ENCODE measurements at regions not wholly inside any gene's neighbourhood (a gene's known extent, or its start where the extent isn't known, plus 50 kb on each side); places are given as distances from the start of the nearest gene placed in this dataset.

DNA sequence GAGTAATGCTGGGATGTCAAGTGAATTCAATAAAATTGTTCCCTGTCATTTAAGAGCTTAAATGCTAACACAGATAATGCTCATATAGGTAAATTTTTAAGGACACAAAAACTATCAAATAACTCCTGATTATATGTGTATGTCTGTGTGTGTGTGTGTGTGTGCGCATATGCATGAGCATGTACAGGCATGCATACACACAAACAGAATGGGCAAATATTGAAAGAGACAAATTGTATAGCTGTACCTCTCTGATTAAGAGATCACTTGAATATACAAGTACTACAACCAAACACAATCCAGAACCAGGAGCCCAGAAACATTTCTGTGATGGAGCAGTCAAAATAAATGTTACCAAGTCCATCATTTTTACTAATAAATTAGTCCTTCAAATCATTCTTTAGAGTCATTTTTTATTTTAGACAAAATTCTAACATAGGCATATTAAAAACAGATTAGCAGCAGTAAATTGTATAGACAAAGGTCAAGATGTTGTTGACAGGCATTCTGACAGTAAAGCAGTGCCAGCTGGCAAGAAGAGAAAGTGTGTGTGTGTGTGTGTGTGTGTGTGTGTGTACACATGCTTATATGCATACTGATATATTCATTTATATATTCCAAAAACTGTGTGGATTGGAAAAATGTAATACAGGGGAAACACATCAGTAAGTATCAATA lies 145.3 kb downstream of the CD47 start:
- no peak for DNase-seq
- no peak overlapping the region for H3K4me3 Mint-ChIP-seq
- peaks cover 2% of the 10 kb centered on the region in 2 donors for H3K9me3 Mint-ChIP-seq
- H3K4me1 Mint-ChIP-seq (ENCODE audit: low read depth), result peaks cover 35% of the 10 kb centered on the region
- no peaks in the 10 kb centered on the region for H3K36me3 Mint-ChIP-seq (ENCODE audit: insufficient read depth in 2 of 2)
- H3K27me3 Mint-ChIP-seq (ENCODE audit: low read depth), result no peaks in the 10 kb centered on the region
- H3K27ac Mint-ChIP-seq, result peak overlapping the region; percentile 46
- no peak for ATAC-seq (replicated peaks in 1 of 2)

- Mint-ChIP-seq H3K4me3 (peak overlapping the region in 1 of 2 donors; percentile 59), H3K9me3 (peaks cover 2% of the 10 kb centered on the region in 2 donors), H3K27ac (no peak overlapping the region), H3K36me3 (ENCODE audit: insufficient read depth in 2 of 2) (no peaks in the 10 kb centered on the region), H3K4me1 (ENCODE audit: low read depth) (peaks cover 35% of the 10 kb centered on the region), H3K27me3 (ENCODE audit: low read depth) (no peaks in the 10 kb centered on the region)
- DNase-seq (no peak), ATAC-seq (replicated peaks in 1 of 2) (no peak)
Measured at GRCh38 chr3:107943786-107944523, 146.9 kb downstream of the CD47 start.

- H3K4me3 Mint-ChIP-seq, result peak overlapping the region; percentile 45 to 59
- DNase-seq (no peak), ATAC-seq (replicated peaks in 1 of 2) (no peak)
- H3K27me3 Mint-ChIP-seq (ENCODE audit: low read depth), result no peaks in the 10 kb centered on the region
- peaks cover 2% of the 10 kb centered on the region in 2 donors for H3K9me3 Mint-ChIP-seq
- H3K27ac Mint-ChIP-seq, result peak overlapping the region; percentile 60
- no peaks in the 10 kb centered on the region for H3K36me3 Mint-ChIP-seq (ENCODE audit: insufficient read depth in 2 of 2)
- peaks cover 36% of the 10 kb centered on the region for H3K4me1 Mint-ChIP-seq (ENCODE audit: low read depth)
Measured at GRCh38 chr3:107942951-107943749, 147.7 kb downstream of the CD47 start.

DNA sequence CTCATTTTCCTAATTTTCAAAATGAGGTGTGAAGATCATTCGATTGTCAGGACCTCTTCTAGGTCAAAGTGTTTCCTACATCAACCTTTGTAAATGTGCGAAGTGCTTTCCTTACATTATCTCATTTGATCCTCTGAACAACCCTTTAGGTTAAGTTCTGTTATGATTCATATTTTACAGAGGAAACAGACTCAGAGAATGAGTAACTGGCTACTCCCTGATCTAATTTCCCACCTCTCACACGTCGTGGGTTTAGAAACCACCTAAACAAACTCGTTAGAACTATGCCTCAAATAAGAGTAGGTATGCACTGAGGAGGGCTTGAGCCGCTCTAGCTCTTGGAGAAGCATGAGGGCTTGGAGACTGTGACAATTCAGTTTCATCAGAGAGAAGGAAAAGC lies 148.6 kb downstream of the CD47 start:
- peak; percentile 98 to 99 for ATAC-seq (replicated peaks in 1 of 2)
- Mint-ChIP-seq H3K4me1 (ENCODE audit: low read depth) (peaks cover 40% of the 10 kb centered on the region), H3K9me3 (no peaks in the 10 kb centered on the region), H3K27me3 (ENCODE audit: low read depth) (no peaks in the 10 kb centered on the region), H3K36me3 (ENCODE audit: insufficient read depth in 2 of 2) (no peaks in the 10 kb centered on the region), H3K27ac (no peak overlapping the region), H3K4me3 (peak overlapping the region; percentile 43 to 50)
- peak; percentile 53 to 59 for DNase-seq

DNA sequence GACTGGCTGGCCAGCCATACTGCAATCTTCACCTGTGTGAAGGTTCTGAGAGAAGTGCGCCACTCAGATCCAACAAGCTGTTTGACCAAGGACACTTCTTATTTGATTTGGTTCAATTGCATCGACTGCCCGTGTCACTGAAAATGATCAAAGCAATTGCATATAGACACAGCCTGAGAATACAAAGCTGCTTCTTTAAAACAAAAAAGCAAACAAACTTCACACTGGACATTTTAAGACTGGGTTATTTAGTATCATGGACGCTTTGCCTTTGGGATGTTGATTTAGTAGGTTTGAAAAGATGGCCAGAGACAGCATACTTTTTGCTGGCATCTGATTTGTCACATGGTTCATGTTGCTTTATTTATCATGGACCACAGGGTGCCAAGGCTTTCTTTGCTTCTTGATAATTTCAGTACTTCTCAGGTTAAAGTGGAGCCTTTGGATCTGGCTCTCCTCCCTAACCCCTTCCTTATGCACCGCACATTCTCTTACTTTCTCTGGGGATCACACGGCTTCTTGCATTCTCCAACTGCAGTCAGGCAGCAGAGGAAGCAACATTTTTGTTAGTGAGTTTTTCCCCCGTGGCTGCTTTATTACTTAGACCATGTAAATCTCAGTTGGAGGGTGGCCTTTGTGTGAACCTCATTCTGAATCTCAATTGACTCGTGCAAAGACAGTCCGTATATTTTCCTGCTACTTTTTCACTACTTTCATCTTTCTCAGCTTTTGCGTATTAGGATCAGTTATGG lies 151.0 kb downstream of the CD47 start:
- H3K36me3 Mint-ChIP-seq (ENCODE audit: insufficient read depth in 2 of 2), result no peaks in the 10 kb centered on the region
- H3K4me1 Mint-ChIP-seq (ENCODE audit: low read depth), result peaks cover 40% of the 10 kb centered on the region
- no peaks in the 10 kb centered on the region for H3K27me3 Mint-ChIP-seq (ENCODE audit: low read depth)
- H3K4me3 Mint-ChIP-seq, result no peak overlapping the region
- no peak for DNase-seq
- ATAC-seq (replicated peaks in 1 of 2), result no peak
- H3K27ac Mint-ChIP-seq, result no peak overlapping the region
- no peaks in the 10 kb centered on the region for H3K9me3 Mint-ChIP-seq

DNA sequence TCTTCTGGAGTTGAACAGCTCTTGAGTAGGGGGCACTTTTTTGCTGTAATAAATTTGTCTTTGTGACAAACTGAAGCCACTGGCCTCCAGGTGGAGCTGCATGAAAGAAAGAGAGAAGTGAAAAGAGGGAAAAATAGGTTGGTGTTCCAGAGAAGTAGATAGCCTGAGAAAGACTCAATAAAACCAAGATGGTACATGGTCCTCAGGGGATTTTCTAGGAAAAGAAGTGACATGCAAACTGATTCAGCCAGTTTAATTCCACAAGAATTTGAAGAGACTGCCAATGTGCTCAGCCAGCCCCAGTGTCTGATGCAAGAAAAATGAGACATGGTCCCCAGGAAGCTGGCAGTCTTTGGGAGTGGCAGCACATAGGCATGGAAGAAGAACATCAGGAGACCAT lies 152.7 kb downstream of the CD47 start:
- H3K27ac Mint-ChIP-seq, result peak overlapping the region; percentile 17
- ATAC-seq (replicated peaks in 1 of 2), result no peak
- peaks cover 5% of the 10 kb centered on the region for H3K27me3 Mint-ChIP-seq (ENCODE audit: low read depth)

GRCh38 chr3:107934808-107935207 lies 156.0 kb downstream of the CD47 start:
- ATAC-seq (replicated peaks in 1 of 2), result no peak
- H3K27me3 Mint-ChIP-seq (ENCODE audit: low read depth), result peaks cover 5% of the 10 kb centered on the region
- peaks cover 6% of the 10 kb centered on the region for H3K4me1 Mint-ChIP-seq (ENCODE audit: low read depth)
- H3K27ac Mint-ChIP-seq, result no peak overlapping the region
- H3K4me3 Mint-ChIP-seq, result no peak overlapping the region
- DNase-seq, result no peak
- H3K36me3 Mint-ChIP-seq (ENCODE audit: insufficient read depth in 2 of 2), result peaks cover 1 to 10% of the 10 kb centered on the region in 2 donors
- H3K9me3 Mint-ChIP-seq, result peaks cover 4 to 5% of the 10 kb centered on the region in 2 donors

More for the DNA sequence above, 152.7 kb downstream of the CD47 start:
- Mint-ChIP-seq H3K4me1 (ENCODE audit: low read depth) (peaks cover 25% of the 10 kb centered on the region), H3K9me3 (peaks cover under 1 to 5% of the 10 kb centered on the region in 2 donors), H3K4me3 (no peak overlapping the region), H3K36me3 (ENCODE audit: insufficient read depth in 2 of 2) (peaks cover 1 to 8% of the 10 kb centered on the region in 2 donors)
- DNase-seq, result no peak

GRCh38 chr3:107933450-107933849 lies 157.4 kb downstream of the CD47 start:
- H3K4me1 Mint-ChIP-seq (ENCODE audit: low read depth), result peaks cover 6% of the 10 kb centered on the region
- no peak for ATAC-seq (replicated peaks in 1 of 2)

DNA sequence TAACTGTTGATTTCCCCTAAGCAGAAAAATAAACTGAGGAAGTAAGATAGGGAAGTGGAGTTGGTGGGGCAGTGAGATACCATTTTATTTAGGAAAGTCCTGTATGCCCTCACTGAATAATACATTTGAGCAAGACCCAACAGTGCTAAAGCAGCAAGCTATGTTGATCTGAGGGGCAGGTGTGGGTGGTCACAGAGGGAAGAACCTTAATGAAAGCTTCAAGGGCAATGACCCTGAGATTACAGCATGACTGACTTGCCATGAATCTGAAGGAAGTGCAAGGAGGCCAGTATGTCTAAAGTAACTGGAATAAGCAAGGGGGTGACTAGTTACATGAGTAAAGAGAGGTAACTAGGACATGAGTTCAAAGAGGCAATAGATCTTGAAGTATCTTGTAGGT lies 159.5 kb downstream of the CD47 start:
- H3K27ac Mint-ChIP-seq, result no peak overlapping the region
- peaks cover 11% of the 10 kb centered on the region for H3K4me1 Mint-ChIP-seq (ENCODE audit: low read depth)
- DNase-seq (no peak), ATAC-seq (replicated peaks in 1 of 2) (no peak)
- H3K4me3 Mint-ChIP-seq, result no peak overlapping the region
- H3K27me3 Mint-ChIP-seq (ENCODE audit: low read depth), result peaks cover 12% of the 10 kb centered on the region
- H3K36me3 Mint-ChIP-seq (ENCODE audit: insufficient read depth in 2 of 2), result peaks cover 1 to 12% of the 10 kb centered on the region in 2 donors
- peaks cover 4 to 5% of the 10 kb centered on the region in 2 donors for H3K9me3 Mint-ChIP-seq

More at GRCh38 chr3:107933450-107933849, 157.4 kb downstream of the CD47 start:
- Mint-ChIP-seq H3K36me3 (ENCODE audit: insufficient read depth in 2 of 2) (peaks cover 1 to 10% of the 10 kb centered on the region in 2 donors), H3K9me3 (peaks cover 4 to 5% of the 10 kb centered on the region in 2 donors), H3K4me3 (no peak overlapping the region), H3K27ac (no peak overlapping the region), H3K27me3 (ENCODE audit: low read depth) (peaks cover 5% of the 10 kb centered on the region)
- DNase-seq, result no peak

GRCh38 chr3:107929088-107929487 lies 161.7 kb downstream of the CD47 start:
- Mint-ChIP-seq H3K4me3 (no peak overlapping the region), H3K4me1 (ENCODE audit: low read depth) (peaks cover 11% of the 10 kb centered on the region), H3K27ac (no peak overlapping the region), H3K27me3 (ENCODE audit: low read depth) (peaks cover 16% of the 10 kb centered on the region), H3K36me3 (ENCODE audit: insufficient read depth in 2 of 2) (peaks cover 1 to 10% of the 10 kb centered on the region in 2 donors), H3K9me3 (peaks cover 4 to 5% of the 10 kb centered on the region in 2 donors)
- ATAC-seq (replicated peaks in 1 of 2) (no peak), DNase-seq (no peak)

DNA sequence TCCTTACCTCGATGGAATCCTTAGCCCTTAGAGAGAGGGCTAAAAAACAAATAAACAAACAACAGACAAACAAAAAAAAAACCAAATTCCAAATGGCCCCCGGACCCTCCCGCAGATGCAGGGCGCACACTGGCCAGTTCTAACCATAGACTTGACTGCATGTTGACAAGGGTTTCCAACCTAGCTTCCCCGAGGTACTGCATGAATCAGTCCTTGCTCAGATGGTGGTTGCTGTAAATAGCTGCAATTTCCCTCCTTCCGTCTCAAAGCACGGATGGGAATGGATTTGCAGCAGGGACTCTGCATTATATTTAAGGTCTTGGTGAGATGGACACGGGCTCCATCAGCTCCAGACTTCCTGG lies 162.8 kb downstream of the CD47 start:
- H3K36me3 Mint-ChIP-seq (ENCODE audit: insufficient read depth in 2 of 2), result peaks cover 0 to 3% of the 10 kb centered on the region in 2 donors
- peak overlapping the region; percentile 75 for H3K27ac Mint-ChIP-seq
- DNase-seq (no peak), ATAC-seq (replicated peaks in 1 of 2) (peak; percentile 49 to 53)
- peak overlapping the region; percentile 88 to 95 for H3K4me3 Mint-ChIP-seq
- H3K9me3 Mint-ChIP-seq, result peaks cover 0 to 3% of the 10 kb centered on the region in 2 donors
- H3K4me1 Mint-ChIP-seq (ENCODE audit: low read depth), result peaks cover 11% of the 10 kb centered on the region
- H3K27me3 Mint-ChIP-seq (ENCODE audit: low read depth), result peaks cover 21% of the 10 kb centered on the region

- Mint-ChIP-seq H3K36me3 (ENCODE audit: insufficient read depth in 2 of 2) (peaks cover 0 to 2% of the 10 kb centered on the region in 2 donors), H3K9me3 (no peaks in the 10 kb centered on the region), H3K4me1 (ENCODE audit: low read depth) (peaks cover 11% of the 10 kb centered on the region), H3K4me3 (peak overlapping the region; percentile 88 to 95), H3K27ac (peak overlapping the region; percentile 75), H3K27me3 (ENCODE audit: low read depth) (peaks cover 24% of the 10 kb centered on the region)
- DNase-seq (peak; percentile 78 to 86), ATAC-seq (replicated peaks in 1 of 2) (peak; percentile 97 to 98)
Measured at GRCh38 chr3:107927361-107928083, 163.3 kb downstream of the CD47 start.
